H9 (cell line): ENCODE measurements at regions not wholly inside any gene's neighbourhood (a gene's known extent, or its start where the extent isn't known, plus 50 kb on each side); places are given as distances from the start of the nearest gene placed in this dataset.
"Not testable (repeated sequence)": the region's sequence is repeated elsewhere in the genome, so short reads cannot be mapped to it uniquely, and the experiment has no call there.

ENCODE experiments used
- DNase-seq: peaks from one replicate; pipeline ENCODE4 v3.0.0-alpha.2; 2017
- H2AFZ ChIP-seq: one replicate; pipeline ENCODE4 v1.6.1; 2013; ENCODE audit warnings: mild to moderate bottlenecking, low read length, control low read depth, moderate library complexity
- H2AK5ac ChIP-seq: 2 replicates; pipeline ENCODE4 v1.6.1; 2013; ENCODE audit warnings: low read length, control low read depth, mixed read lengths; ENCODE audit not compliant: insufficient read length
- H2BK120ac ChIP-seq: one replicate; pipeline ENCODE4 v1.6.1; 2013; ENCODE audit warnings: low read depth, mild to moderate bottlenecking, low read length, control low read depth, inconsistent platforms; ENCODE audit not compliant: poor library complexity, severe bottlenecking
- H2BK12ac ChIP-seq: 2 replicates; pipeline ENCODE4 v1.6.1; 2013; ENCODE audit warnings: low read length, control low read depth, mixed read lengths, low read depth; ENCODE audit not compliant: insufficient read length
- H2BK15ac ChIP-seq: 2 replicates; pipeline ENCODE4 v1.6.1; 2013; ENCODE audit warnings: low read depth, low read length, control low read depth
- H2BK20ac ChIP-seq: one replicate; pipeline ENCODE4 v1.6.1; 2013; ENCODE audit warnings: low read depth, mild to moderate bottlenecking, low read length, control low read depth, inconsistent platforms; ENCODE audit not compliant: poor library complexity, severe bottlenecking
- H2BK5ac ChIP-seq: 2 replicates; pipeline ENCODE4 v1.6.1; 2013; ENCODE audit warnings: low read length, control low read depth, mixed read lengths; ENCODE audit not compliant: insufficient read length
- H3K14ac ChIP-seq: 2 replicates; pipeline ENCODE4 v1.6.1; 2013; ENCODE audit warnings: low read length, control low read depth; ENCODE audit not compliant: insufficient read depth
- H3K18ac ChIP-seq: 2 replicates; pipeline ENCODE4 v1.6.1; 2013; ENCODE audit warnings: low read depth, mild to moderate bottlenecking, mixed read lengths, low read length, control low read depth; ENCODE audit not compliant: insufficient read length
- H3K23ac ChIP-seq: 2 replicates; pipeline ENCODE4 v1.6.1; 2013; ENCODE audit warnings: low read length, control low read depth, mixed read lengths, low read depth; ENCODE audit not compliant: insufficient read length
- H3K23me2 ChIP-seq: 2 replicates; pipeline ENCODE4 v1.6.1; 2013; ENCODE audit warnings: low read depth, mild to moderate bottlenecking, mixed read lengths, low read length, control low read depth; ENCODE audit not compliant: insufficient read length, poor library complexity, severe bottlenecking
- H3K27ac ChIP-seq: 2 replicates; pipeline ENCODE4 v1.5.1; 2013; ENCODE audit warnings: low read length, control low read depth, mixed read lengths, low read depth; ENCODE audit not compliant: insufficient read length
- H3K27me3 ChIP-seq: 2 replicates; pipeline ENCODE4 v1.6.1; 2013; ENCODE audit warnings: low read length, control low read depth, inconsistent platforms; ENCODE audit not compliant: insufficient read depth
- H3K4ac ChIP-seq: 2 replicates; pipeline ENCODE4 v1.6.1; 2013; ENCODE audit warnings: low read depth, mild to moderate bottlenecking, control low read depth, inconsistent platforms, low read length, moderate library complexity
- H3K4me1 ChIP-seq: 2 replicates; pipeline ENCODE4 v1.6.1; 2013; ENCODE audit warnings: low read length, control low read depth, inconsistent platforms; ENCODE audit not compliant: insufficient read depth
- H3K4me2 ChIP-seq: 2 replicates; pipeline ENCODE4 v1.6.1; 2013; ENCODE audit warnings: low read length, control low read depth, mixed read lengths; ENCODE audit not compliant: insufficient read length, insufficient read depth
- H3K56ac ChIP-seq: 2 replicates; pipeline ENCODE4 v1.6.1; 2013; ENCODE audit warnings: low read depth, mild to moderate bottlenecking, mixed read lengths, low read length, control low read depth; ENCODE audit not compliant: insufficient read length
- H3K79me1 ChIP-seq: 2 replicates; pipeline ENCODE4 v1.6.1; 2013; ENCODE audit warnings: low read depth, mild to moderate bottlenecking, moderate library complexity, low read length, control low read depth, inconsistent platforms; ENCODE audit not compliant: insufficient read depth, poor library complexity, severe bottlenecking
- H3K79me2 ChIP-seq: 2 replicates; pipeline ENCODE4 v1.6.1; 2013; ENCODE audit warnings: low read length, control low read depth, inconsistent platforms; ENCODE audit not compliant: insufficient read depth
- H3K9ac ChIP-seq: 2 replicates; pipeline ENCODE4 v1.6.1; 2013; ENCODE audit warnings: low read length, control low read depth, mixed read lengths; ENCODE audit not compliant: insufficient read length; ENCODE audit errors: extremely low read depth
- H3K9me3 ChIP-seq: one replicate; pipeline ENCODE4 v1.6.1; 2013; ENCODE audit warnings: low read depth, low read length, inconsistent platforms; ENCODE audit not compliant: control insufficient read depth
- H3T11ph ChIP-seq: one replicate; pipeline ENCODE4 v1.6.1; 2013; ENCODE audit warnings: mild to moderate bottlenecking, low read length, control low read depth, inconsistent platforms
- H4K20me1 ChIP-seq: one replicate; pipeline ENCODE4 v1.6.1; 2013; ENCODE audit not compliant: control insufficient read depth, insufficient read length, insufficient read depth
- H4K5ac ChIP-seq: 2 replicates; pipeline ENCODE4 v1.6.1; 2013; ENCODE audit warnings: low read depth, mild to moderate bottlenecking, mixed read lengths, low read length, control low read depth; ENCODE audit not compliant: insufficient read length
- H4K8ac ChIP-seq: replicated peaks from 2 replicates; pipeline ENCODE4 v1.6.1; 2013; ENCODE audit warnings: low read length, control low read depth, mixed read lengths, low read depth; ENCODE audit not compliant: insufficient read length
- H4K91ac ChIP-seq: 2 replicates; pipeline ENCODE4 v1.6.1; 2013; ENCODE audit warnings: low read depth, mild to moderate bottlenecking, moderate library complexity, mixed read lengths, low read length, control low read depth; ENCODE audit not compliant: insufficient read length
- H3K27ac Mint-ChIP-seq, 3 experiments: 2 replicates in 2 of 3; 3 replicates in 1 of 3; pipeline ENCODE4 v1.8.0; 2020 to 2021; ENCODE audit warnings: mixed read lengths in 3 of 3, mild to moderate bottlenecking in 1 of 3, moderate library complexity in 1 of 3
- H3K27me3 Mint-ChIP-seq: 2 replicates; pipeline ENCODE4 v1.8.0; 2021; ENCODE audit warnings: low read depth, mild to moderate bottlenecking, moderate library complexity, mixed read lengths
- H3K36me3 Mint-ChIP-seq, 3 experiments: 2 replicates in 2 of 3; 3 replicates in 1 of 3; pipeline ENCODE4 v1.8.0; 2020 to 2021; ENCODE audit warnings: low read depth in 3 of 3, mixed read lengths in 3 of 3; ENCODE audit not compliant: insufficient read depth in 1 of 3
- H3K4me1 Mint-ChIP-seq, 2 experiments: 2 replicates each; pipeline ENCODE4 v1.8.0; 2020; ENCODE audit warnings: mixed read lengths in 2 of 2
- H3K4me3 Mint-ChIP-seq, 2 experiments: 2 replicates in 1 of 2; 3 replicates in 1 of 2; pipeline ENCODE4 v1.8.0; 2020 to 2021; ENCODE audit warnings: mild to moderate bottlenecking in 2 of 2, mixed read lengths in 2 of 2, moderate library complexity in 1 of 2
- H3K9me3 Mint-ChIP-seq, 2 experiments: 2 replicates in 1 of 2; 3 replicates in 1 of 2; pipeline ENCODE4 v1.8.0; 2020; ENCODE audit warnings: mild to moderate bottlenecking in 2 of 2, mixed read lengths in 2 of 2, moderate library complexity in 1 of 2
- WGBS: extraction: QIAGEN DNeasy Blood & Tissue Kit; methylation state at CpG from one replicate; pipeline ENCODE4 v1.1.7; 2013; ENCODE audit warnings: missing lambda C conversion rate, low lambda C conversion rate, mixed read lengths; ENCODE audit not compliant: insufficient read length; ENCODE audit errors: extremely low coverage; 5-methylcytosine and 5-hydroxymethylcytosine counted together

DNA sequence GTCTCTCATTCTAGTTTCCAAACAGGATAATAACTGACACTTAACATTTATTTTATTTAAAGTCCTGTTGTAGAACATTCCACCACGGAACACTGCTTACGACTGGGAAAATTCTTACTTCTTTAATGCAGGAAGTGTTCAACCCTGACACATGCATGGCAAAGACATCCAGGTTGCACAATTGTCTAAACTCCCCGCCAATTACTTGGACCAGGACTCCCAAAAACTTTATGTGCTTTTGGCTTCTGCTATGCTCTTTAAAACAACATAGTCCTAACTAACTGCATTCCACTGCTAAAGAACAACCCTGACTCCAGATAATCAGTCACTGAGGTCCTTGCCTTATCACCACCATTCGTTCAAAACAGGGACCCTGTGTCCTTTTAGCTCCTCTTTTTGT is 995.8 kb downstream of the LTN1 start:
- H3K4me1 Mint-ChIP-seq, H3K27me3 Mint-ChIP-seq, H2AK5ac ChIP-seq, H3K9me3 ChIP-seq, H4K20me1 ChIP-seq, H3K4me1 ChIP-seq, H3K23ac ChIP-seq, H3K14ac ChIP-seq, H2BK120ac ChIP-seq, H3K4me3 Mint-ChIP-seq, H3K23me2 ChIP-seq, H3K4me2 ChIP-seq, H2BK15ac ChIP-seq, H2AFZ ChIP-seq, H2BK12ac ChIP-seq, H4K91ac ChIP-seq, H3K4ac ChIP-seq, H3K56ac ChIP-seq, H3K27me3 ChIP-seq, H3K79me1 ChIP-seq, H2BK20ac ChIP-seq, H3K18ac ChIP-seq, H3T11ph ChIP-seq, DNase-seq, H4K5ac ChIP-seq, H2BK5ac ChIP-seq, H3K79me2 ChIP-seq, H3K36me3 Mint-ChIP-seq, H3K9me3 Mint-ChIP-seq, H3K27ac Mint-ChIP-seq, H3K9ac ChIP-seq, H3K27ac ChIP-seq, H4K8ac ChIP-seq: not testable (repeated sequence)
- WGBS, result no CpG with 5 or more reads among the region's 4 CpGs

- not testable (repeated sequence) for H3K9me3 ChIP-seq, H2BK15ac ChIP-seq, H4K20me1 ChIP-seq, H2AK5ac ChIP-seq, H3K18ac ChIP-seq, H3K4me3 Mint-ChIP-seq, H4K91ac ChIP-seq, H4K8ac ChIP-seq, H3K4me2 ChIP-seq, H3T11ph ChIP-seq, H3K9me3 Mint-ChIP-seq, H3K14ac ChIP-seq, H3K79me1 ChIP-seq, H2BK12ac ChIP-seq, DNase-seq, H3K4me1 Mint-ChIP-seq, H3K23ac ChIP-seq, H2AFZ ChIP-seq, H3K27me3 ChIP-seq, H2BK120ac ChIP-seq, H3K36me3 Mint-ChIP-seq, H3K4me1 ChIP-seq, H3K79me2 ChIP-seq, H3K23me2 ChIP-seq, H3K27me3 Mint-ChIP-seq, H3K9ac ChIP-seq, H3K27ac ChIP-seq, H2BK5ac ChIP-seq, H3K4ac ChIP-seq, H2BK20ac ChIP-seq, H4K5ac ChIP-seq, H3K56ac ChIP-seq
- WGBS, result no CpG with 5 or more reads among the region's 2 CpGs
- H3K27ac Mint-ChIP-seq, result peak overlapping the region in 1 of 3 experiments; percentile 22; a peak in 1 of 7 replicates
These were observed 1007.9 kb downstream of the LTN1 start for GRCh38 chr21:27984663-27985325.
